ENCODE measurements at regions not wholly inside any gene's neighbourhood (a gene's known extent, or its start where the extent isn't known, plus 50 kb on each side); places are given as distances from the start of the nearest gene placed in this dataset.

DNA sequence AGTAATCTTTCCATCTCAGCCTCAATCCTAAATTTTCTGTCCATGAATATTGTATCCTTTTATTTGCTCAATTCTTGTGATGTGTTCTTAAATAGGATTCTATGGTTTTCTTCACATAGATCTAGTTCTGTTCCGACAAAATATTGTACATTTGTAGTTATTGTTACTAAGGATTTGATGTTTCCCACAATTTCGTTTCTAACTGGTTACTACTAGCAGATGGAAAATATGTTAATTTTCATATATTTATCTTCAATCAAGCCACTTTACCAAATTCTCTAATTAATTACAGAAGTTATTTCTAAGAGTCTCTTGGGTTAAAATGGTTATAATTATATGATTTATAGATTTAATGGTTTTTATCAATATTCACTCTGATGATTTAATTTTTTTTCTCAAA, 60.3 kb downstream of the SEC61B start:
- no peak for DNase-seq

DNA sequence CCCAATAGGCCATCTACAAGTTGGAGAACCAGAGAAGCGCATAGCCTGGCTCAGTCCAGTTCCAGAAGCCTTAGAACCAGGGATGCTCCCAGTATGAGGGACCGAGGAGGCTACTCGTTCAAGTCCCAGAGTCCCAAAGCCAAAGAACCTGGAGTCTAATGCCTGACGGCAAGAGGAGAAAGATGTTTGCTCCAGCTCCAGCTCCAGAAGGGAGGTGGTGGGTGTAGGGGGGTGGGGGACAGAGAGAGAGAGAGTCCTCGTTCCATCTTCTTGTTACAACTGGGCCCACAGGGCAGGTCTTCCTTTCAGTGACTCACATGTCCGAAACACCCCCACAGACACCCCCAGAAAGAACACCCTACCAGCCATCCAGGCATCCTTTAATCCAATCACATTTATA, 63.9 kb downstream of the SEC61B start:
- no peak for DNase-seq

DNA sequence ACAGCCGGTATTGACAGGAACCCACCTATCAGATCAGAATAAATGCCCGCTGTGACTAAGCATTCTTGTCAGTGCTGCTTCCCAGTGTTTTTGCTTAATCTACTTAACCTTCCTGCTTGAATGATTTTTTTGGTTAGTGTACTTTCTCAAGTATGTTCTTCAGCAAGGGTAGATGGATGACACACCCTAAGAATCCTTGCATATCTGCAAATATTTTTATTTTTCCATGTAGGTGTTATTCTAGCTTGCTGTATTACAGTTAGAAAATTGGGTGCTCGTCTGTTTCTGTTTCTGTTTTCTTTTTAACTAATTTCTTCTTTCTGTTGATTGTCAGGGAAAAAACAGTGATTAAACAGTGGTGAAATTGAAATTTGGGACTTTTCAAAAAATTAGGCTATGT, 64.5 kb downstream of the SEC61B start:
- no peak for DNase-seq

DNA sequence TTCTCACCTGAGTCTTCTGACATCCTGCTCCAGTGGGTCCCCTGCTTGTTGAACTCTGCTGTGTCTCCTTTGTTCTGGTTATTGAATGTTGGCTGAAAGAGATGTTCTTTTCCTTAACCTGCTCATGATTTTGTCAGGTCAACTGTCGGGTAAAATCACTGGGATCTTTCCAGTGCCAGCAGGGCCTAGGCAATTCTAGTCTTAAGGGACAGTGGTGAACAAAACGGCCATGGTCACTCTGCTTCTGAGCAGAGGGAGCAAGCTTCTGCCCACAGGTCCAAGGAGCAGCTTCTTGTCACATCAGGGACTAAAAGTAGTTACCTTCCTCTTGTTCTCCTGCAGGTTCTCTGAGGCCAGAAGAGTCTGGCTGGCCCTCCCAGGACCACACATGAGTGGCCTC, 65.6 kb downstream of the SEC61B start:
- DNase-seq, result no peak

DNA sequence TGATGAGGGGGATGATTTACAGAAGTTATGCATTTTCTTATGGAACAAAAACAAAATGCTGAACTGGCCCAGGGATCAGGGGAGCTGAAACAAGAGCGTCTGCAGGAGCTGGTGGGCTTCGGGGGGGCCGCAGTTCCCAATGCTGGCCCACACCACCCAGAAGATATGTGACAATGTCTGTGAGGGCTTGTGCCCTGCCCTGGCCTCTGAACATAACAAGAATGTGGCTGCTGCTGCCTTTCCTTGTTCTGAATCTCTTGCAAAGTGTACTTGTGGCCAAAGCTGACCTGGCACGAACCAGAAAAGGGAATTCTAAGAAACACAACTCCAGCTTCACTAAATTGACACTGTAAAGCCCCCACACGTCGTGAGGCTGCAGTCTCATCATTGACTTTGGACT, 66.7 kb downstream of the SEC61B start:
- DNase-seq, result no peak

DNA sequence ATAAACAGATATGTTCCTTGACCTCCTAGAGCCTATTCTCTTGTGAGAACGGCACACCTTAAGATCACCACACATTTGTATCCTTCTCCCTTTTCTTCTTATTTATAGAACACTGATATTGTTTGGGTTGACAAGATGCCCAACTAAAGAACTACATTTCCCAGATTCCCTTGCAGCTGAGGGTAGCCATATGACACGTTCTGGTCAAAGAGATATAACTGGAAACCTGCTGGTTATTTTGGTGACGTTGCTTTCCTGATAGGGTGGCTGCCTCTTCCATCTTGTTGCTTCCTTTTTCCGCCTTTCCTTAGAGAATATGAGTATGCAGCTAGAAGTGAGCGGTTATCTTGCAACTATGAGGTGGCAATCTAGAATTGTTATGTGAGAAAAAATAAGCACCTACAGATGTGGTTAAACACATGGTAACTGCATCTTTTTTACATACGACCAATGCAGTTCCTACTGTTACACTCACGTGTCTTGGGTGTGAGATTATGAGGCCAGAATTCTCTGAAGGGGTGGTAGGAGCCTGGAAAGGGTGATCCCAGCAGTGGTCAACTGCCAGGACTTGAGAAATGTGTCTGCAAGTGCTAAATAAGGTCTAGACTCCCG, 72.9 kb downstream of the SEC61B start:
- DNase-seq, result no peak

DNA sequence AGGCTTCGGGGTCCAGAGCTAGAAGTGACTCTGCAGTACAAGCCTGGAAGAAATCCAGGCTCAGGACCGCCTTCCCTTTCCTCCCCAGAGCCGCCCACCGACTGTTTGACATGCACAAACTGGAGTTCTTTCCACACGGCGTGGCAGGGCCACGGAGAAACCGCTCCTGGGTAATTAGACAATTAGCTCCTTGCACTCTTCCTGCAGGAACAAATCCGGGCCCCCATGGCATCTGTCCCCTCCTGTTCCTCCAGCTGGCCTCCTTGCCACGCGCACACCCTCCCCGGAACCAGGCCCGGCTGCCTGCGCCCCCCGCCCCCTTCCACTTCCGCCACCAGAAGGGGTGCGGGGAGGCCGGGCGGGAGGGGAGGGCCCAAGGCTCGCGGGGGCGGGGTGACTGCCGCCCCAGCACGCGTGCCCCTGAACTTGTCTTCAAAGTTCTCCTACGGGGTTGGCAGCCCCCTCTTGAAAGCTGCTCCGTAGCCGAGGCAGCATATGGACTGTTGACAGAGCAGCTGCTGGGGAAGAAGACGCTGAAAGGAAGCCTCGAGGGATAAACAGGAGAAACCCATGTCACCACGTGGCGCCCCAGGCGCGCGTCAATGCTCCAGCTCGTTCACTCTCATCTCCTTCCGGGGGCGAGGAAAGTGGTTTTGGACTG, 74.3 kb downstream of the SEC61B start:
- peak; percentile 12 for DNase-seq

DNA sequence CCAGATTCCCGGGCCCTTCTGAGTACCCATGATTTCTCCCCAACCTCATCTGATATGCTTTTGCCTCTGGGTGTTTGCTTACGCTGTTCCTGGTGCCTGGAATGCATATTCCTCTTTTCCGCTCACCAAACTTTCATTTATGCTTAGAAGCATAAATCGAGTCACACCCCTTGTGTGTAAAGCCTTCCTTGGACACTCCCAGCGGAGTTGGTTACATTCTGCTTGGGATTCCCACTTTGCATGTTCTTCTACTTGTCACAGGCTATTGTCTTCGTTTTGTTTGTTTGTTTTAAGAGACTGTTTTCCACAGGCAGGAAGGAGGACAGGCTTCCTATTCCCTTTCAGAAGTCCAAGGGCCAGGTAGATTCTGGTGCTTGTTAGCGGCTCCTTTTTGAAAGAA, 76.5 kb downstream of the SEC61B start:
- no peak for DNase-seq

DNA sequence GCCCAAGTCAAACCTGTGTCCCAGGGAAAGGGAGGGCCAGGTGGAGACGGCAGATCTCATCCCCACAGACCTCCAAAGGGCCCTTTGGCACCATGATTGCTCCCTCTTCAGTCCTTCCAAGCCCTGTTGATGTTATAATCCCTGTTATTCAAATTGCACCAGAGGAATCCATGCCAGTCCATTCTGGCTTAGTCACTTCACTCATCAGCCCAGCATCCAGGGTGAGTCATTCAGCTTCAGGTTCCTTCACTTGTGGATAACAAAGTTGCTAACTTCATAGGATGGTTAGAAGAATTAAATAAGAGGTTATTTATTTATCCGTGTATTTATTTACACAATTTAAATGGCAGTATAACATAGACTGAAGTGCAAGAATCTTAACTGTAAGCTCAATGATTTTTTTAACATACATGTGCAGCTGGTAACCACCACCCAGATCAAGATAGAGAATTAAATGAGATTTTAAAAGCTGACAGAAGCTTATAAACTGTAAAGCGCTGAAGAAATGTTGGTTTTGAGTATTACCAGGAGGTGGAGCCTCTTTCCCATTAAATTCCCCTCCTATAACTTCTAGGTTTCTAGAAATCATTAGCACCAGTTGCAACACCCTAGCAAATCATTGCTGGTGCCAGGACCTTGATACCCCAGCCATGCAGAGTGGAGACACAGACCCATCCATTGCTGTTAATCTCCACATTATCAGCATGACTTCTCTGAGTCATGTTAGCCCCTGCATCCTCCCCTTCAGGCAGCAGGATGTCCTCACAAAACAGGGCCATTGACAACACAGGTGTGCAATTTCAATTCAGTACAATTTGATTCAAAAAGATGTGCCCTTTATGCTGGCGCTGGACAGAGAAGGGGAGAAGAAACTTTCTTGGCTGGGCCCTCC, 77.4 kb downstream of the SEC61B start:
- DNase-seq, result no peak

DNA sequence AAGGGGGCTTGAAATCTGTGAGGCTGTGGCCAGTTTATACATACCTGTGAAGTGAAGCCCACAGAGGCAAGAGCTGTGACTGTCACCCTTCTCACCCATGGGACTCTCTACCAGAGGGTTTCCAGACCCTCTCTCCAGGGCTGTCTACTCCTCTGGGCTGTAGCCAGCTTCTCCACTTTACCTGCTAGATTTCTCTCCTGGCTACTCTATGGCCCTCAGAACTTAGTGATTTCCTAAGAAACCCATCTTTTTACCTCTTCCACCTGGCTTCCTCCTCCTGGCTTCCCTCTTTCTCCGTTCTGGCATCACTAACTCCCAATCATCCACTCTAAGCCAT, 78.0 kb downstream of the SEC61B start:
- DNase-seq, result no peak

DNA sequence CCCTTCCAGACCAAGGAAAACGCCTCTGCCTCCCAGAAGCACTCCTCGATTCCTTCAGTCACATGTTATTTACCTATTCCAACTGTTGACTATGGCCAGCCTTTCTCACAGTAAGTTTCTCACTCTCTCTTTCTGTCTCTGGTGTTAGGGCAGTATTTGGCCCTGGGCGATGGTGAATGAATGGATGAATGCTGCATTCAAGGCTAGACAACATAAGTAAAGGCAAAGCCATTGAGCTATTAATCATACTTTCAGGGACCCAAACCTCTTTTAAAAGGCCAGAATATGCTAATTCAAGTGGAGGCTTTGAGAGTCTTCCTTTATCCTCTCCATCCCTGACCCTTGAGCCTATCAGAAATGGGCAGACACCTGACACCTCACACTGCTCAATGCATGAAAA, 78.5 kb downstream of the SEC61B start:
- no peak for DNase-seq

DNA sequence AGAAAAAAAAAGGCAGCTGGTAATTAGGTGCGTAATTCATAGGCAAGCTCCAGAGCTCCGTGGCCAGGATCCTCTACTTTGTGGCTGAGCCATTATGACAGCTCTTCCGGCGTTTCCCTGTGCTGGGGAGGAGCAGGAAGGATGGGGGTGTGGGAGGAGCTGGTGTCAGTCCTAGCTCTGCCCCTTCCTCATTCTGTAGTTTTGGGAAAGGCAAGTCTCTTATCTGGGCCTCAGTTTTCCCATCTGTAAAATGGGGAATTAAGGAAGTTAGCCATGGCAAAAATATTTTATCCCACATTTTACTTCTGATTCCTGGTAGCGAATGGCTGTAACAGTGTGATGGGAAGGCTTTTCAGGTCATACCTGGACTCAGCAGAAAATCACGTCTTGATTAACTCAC, 81.1 kb downstream of the SEC61B start:
- DNase-seq, result no peak

DNA sequence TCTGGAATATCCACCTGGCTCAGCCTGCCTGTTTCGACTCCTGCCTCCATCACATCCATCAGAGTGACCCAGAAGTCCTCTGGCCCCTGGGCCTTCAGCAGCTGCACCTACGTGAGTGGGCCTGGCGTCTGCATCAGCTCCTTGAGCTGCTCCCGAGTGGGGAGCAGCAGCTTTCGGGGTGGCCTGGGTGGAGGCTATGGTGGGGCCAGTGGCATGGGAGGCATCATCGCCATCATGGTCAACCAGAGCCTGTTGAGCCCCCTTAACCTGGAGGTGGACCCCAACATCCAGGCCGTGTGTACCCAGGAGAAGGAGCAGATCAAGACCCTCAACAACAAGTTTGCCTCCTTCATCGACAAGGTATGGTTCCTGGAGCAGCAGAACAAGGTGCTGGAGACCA, 83.0 kb downstream of the SEC61B start:
- no peak for DNase-seq

DNA sequence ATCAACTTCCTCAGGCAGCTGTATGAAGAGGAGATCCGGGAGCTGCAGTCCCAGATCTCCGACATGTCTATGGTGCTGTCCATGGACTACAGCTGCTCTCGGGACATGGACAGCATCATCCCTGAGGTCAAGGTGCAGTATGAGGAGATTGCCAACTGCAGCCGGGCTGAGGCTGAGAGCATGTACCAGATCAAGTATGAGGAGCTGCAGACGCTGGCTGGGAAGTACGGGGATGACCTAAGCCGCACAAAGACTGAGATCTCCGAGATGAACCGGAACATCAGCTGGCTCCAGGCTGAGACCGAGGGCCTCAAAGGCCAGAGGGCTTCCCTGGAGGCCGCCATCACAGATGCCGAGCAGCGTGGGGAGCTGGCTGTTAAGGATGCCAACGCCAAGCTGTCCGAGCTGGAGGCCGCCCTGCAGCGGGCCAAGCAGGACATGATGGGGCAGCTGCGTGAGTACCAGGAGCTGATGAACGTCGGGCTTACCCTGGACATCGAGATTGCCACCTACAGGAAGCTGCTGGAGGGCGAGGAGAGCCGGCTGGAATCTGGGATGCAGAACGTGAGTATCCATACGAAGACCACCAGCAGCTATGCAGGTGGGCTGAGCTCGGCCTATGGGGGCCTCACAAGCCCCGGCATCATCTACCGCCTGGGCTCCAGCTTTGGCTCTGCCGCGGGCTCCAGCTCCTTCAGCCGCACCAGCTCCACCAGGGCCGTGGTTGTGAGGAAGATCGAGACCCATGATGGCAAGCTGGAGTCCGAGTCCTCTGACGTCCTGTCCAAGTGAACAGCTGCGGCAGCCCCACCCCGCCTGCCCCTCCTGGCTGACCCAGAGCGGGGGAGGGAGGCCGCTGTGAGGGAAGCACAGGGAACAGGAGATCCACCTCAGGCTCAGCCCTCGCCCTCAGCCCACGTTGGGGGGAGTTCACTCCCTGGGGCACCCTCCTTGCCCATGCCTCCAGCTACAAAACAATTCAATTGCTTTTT, 84.0 kb downstream of the SEC61B start:
- no peak for DNase-seq

DNA sequence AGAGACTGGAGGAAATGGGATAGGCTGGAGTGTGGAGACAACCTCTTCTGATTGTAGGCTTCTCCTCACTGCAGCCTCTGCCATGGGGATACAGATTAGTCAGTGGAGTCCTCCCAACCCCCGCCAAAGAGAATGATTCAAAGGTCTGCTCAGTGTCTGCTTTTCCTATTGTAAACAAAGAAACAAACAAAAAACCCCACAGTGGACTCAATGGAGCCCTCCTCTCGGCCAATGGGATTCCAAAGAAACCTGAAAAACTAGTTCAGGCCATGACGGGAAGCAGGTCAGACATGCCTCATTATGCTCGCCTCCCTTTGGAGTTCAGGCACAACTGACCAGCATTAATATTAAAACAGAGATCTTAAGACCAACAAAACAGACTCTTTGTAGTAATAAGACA, 85.8 kb downstream of the SEC61B start:
- DNase-seq, result peak; percentile 56

DNA sequence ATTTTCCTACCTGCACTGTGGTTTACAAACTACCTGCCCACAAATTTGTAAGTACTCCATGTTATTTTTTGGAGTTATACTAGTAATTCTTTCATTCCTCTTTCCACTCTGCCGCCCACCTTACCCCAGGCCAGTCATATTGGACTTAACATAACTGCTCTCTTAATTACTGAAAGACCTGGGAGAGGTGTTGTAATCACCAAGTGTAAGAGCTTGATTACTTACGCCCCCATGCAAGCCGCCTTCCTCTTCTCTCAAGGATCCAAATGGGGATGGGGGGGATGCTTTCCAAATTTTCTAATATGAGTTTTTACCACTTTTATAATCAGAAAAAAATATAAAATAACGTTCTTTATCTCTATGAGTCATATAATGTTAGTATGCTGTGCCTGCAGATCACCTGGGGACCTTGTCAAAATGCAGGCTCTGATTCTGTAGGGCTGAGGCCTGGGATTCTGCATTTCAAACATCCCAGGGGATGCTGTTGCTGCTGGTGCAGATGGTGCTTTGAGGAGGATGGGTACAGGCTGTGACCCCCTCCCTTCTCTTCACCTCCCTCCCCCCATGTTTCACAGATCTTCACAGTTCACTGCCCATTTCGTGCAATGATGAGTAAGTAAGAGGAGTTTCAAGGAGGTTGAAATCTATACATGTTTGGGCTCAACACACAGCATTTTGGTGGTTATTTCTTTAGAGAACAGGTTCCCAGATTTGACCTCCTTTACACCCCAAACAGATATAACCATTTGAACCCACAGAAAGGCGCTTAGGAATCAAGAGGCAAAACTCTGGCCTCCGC, 87.3 kb downstream of the SEC61B start:
- DNase-seq, result no peak

DNA sequence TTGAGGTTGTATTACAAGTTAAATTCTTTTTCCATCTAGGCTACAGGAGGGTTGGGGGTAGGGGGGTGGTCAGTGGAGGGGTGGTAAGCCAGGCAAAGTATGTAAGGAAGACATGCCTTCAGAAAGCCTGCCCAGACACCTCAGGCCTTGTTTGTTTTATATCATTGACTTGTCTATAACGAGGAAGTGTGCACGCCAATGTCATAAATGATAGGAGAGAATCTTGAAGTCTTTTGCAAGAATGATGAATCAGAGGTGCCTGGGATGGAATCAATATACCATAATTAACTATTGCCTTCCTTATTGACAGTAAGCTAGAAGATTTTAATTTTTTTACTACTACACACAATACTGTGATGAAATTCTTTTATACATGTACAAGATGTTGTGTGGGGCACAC, 90.7 kb downstream of the SEC61B start:
- DNase-seq, result no peak

DNA sequence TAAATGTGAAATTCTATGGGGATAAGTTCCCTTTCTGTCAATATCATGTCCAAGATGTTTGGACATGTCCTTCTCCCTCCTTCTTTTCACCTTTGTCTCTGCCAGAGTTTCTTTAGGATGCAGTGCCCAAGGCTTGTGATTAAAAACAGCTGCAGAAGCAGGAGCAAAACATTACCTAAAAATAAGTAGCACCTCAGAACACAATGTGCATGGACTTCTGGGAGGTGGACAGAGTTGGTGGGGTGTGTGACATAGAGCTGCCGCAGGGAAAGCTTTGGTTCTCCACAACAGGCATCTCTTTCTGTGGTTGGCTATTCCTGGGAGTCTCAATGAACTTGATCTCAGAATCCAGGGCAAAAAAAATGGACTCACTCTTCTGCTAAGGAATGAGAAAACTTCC, 97.0 kb downstream of the SEC61B start:
- DNase-seq, result no peak

DNA sequence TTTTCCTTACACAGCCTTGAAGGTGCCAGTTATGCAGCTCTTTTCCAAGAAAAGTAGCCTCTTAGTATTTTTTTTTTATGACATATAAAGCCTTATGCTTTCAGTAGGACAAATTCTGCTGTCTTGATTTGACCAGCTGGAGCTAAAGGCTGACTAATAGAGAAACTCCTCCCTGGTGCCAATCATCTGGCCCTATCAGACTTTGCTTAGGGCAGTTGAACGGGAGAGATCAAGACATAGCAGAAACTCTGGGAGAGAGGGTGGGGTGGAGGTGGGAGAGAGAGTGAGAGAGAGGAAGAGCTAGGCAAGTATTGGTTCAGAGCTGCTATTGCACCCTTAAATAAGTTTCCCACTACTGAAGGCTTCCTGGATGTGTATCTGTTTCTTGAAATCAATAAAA, 100.2 kb downstream of the SEC61B start:
- DNase-seq, result no peak

DNA sequence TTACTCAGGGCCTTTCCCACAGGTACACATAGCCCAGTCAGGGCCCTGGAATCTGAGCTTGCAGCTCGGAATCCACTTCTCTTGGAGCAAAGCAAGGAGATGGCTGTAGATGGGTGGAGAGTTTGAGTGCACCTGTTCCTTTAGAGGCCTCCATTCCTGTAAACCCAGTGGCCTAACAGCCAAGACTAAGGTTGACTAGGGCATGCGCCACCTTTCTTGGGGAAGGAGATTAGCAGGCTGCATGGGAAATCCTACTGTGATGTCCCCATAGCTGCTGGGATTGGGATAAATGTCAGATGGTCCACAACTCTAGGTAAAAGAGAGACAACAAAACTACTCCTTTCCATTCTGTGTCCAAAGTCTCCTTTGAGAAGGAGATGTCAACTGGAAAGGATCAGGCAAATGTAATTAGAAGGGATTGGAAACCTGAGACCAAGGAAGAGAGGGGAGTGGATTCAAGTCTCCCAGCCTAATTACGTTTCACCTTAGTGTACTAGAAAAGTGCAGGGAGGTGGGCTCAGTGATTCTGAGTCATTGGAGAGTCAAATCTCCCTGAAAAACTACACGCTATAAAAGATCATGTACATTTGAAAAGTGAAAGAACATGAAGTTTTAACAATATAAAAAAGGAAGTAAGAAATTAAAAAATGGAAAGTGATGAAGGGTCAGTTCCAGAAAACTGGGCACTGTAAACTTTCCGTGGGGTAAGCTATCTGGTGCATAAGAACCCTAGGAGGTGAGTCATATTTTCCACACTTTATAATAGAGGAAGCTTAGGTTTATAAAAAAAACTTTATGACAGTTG, 104.2 kb downstream of the SEC61B start:
- DNase-seq, result no peak

DNA sequence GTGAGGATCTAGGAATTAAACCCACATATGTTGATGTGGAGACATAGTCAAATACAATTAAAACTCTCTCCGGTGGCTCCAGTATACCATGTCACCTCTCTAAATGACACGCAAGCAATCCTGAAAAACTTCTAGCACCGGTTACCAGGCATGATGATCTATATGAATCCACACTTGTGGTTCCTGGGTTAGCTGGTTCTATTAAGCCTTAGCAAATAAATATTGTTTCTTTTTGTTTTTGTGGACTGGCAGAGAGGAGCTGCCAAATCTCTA, 104.8 kb downstream of the SEC61B start:
- DNase-seq, result no peak

DNA sequence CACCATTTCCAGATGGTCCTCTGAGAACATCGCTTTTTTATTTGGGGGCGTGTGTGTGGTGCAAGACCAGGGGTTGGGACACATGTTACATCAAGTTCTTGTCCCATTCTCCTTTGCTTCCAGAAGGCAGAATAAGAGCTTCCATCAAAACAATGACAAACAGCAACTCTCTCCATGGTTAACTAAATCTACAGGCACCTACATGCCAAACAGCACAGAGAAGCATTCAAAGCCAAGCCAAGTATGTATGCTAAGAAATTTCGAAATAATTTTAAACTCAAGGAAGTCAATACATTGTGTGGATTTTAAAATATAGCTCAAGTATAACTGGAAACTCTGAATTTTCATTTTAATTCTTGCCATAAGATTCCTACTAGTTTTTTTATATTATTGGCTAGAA, 105.6 kb downstream of the SEC61B start:
- no peak for DNase-seq
